IMR-90 (cell line): ENCODE measurements at regions not wholly inside any gene's neighbourhood (a gene's known extent, or its start where the extent isn't known, plus 50 kb on each side); places are given as distances from the start of the nearest gene placed in this dataset.

Experiments used
- ATAC-seq: fragments of 200-7000 bp; cut with Tn5 transposase; 2 replicates; pipeline ENCODE4 v1.9.1; 2020; ENCODE audit warnings: low read depth, mild to moderate bottlenecking, moderate library complexity
- BruUV-seq: library from RNA; stranded (reverse); fragments of 400-500 nt; replicated peaks from 2 replicates; lab custom pipeline; 2021; lab: Mats Ljungman, UMichigan
- CTCF ChIA-PET: fragments of 300-600 bp; formaldehyde crosslinking; extraction: SDS; loops from one replicate; lab custom pipeline; 2021; ENCODE audit warnings: antibody characterized with exemption; lab: Yijun Ruan, JAX
- POLR2A ChIA-PET: fragments of 300-600 bp; sonication (Branson Sonifier 250); formaldehyde crosslinking; loops from one replicate; lab custom pipeline; 2022; ENCODE audit warnings: antibody characterized with exemption; ENCODE audit not compliant: unreplicated experiment; lab: Charles Lee
- DNase-seq: peaks from one replicate; pipeline ENCODE4 v3.0.0; 2013
- H2AFZ ChIP-seq: replicated peaks from 2 replicates; pipeline ENCODE3; 2013; ENCODE audit warnings: low read length, mild to moderate bottlenecking; ENCODE audit not compliant: poor library complexity
- H2AK5ac ChIP-seq: 2 replicates; pipeline ENCODE4 v1.6.1; 2013; ENCODE audit warnings: low read depth, low read length, inconsistent platforms
- H2AK9ac ChIP-seq: replicated peaks from 2 replicates; pipeline ENCODE3; 2013; ENCODE audit warnings: mild to moderate bottlenecking, low read depth, low read length, moderate library complexity; ENCODE audit not compliant: poor library complexity
- H2BK120ac ChIP-seq: 2 replicates; pipeline ENCODE4 v1.6.1; 2013; ENCODE audit warnings: low read depth, low read length, inconsistent platforms
- H2BK15ac ChIP-seq: 3 replicates; pipeline ENCODE4 v1.6.1; 2013; ENCODE audit warnings: low read depth, low read length, inconsistent platforms
- H2BK20ac ChIP-seq: 2 replicates; pipeline ENCODE4 v1.6.1; 2013; ENCODE audit warnings: low read depth, mild to moderate bottlenecking, inconsistent platforms, low read length, moderate library complexity
- H2BK5ac ChIP-seq: 2 replicates; pipeline ENCODE4 v1.6.1; 2013; ENCODE audit warnings: mild to moderate bottlenecking, low read depth, low read length, inconsistent platforms; ENCODE audit not compliant: poor library complexity, severe bottlenecking
- H3K14ac ChIP-seq: replicated peaks from 2 replicates; pipeline ENCODE4 v1.6.1; 2013; ENCODE audit warnings: low read depth, low read length, inconsistent platforms
- H3K18ac ChIP-seq: 2 replicates; pipeline ENCODE4 v1.6.1; 2013; ENCODE audit warnings: low read depth, low read length, control low read depth
- H3K23ac ChIP-seq: 2 replicates; pipeline ENCODE4 v1.6.1; 2013; ENCODE audit warnings: low read depth, low read length, inconsistent platforms
- H3K27ac ChIP-seq: 2 replicates; pipeline ENCODE4 v1.5.1; 2013; ENCODE audit warnings: mild to moderate bottlenecking, control low read depth, low read length; ENCODE audit not compliant: insufficient read depth
- H3K27me3 ChIP-seq: 2 replicates; pipeline ENCODE4 v1.6.1; 2013; ENCODE audit warnings: low read length; ENCODE audit not compliant: control insufficient read depth, insufficient read depth
- H3K36me3 ChIP-seq: 2 replicates; pipeline ENCODE4 v1.6.1; 2013; ENCODE audit warnings: low read length, mixed read lengths; ENCODE audit not compliant: control insufficient read depth, insufficient read depth
- H3K4ac ChIP-seq: 2 replicates; pipeline ENCODE4 v1.6.1; 2013; ENCODE audit warnings: low read depth, low read length, inconsistent platforms
- H3K4me1 ChIP-seq: 2 replicates; pipeline ENCODE4 v1.6.1; 2013; ENCODE audit warnings: low read length, mixed read lengths; ENCODE audit not compliant: control insufficient read depth, insufficient read depth
- H3K4me2 ChIP-seq: 2 replicates; pipeline ENCODE4 v1.6.1; 2013; ENCODE audit warnings: low read depth, mild to moderate bottlenecking, control low read depth, low read length, moderate library complexity
- H3K4me3 ChIP-seq: 2 replicates; pipeline ENCODE4 v1.5.1; 2013; ENCODE audit warnings: low read depth, mild to moderate bottlenecking, control low read depth, low read length, moderate library complexity; ENCODE audit not compliant: insufficient read depth
- H3K56ac ChIP-seq: 2 replicates; pipeline ENCODE4 v1.6.1; 2013; ENCODE audit warnings: low read length, inconsistent platforms; ENCODE audit not compliant: insufficient read depth; ENCODE audit errors: extremely low read depth
- H3K79me1 ChIP-seq, 2 experiments: 2 replicates each; pipeline ENCODE4 v1.6.1; 2013; ENCODE audit warnings: low read length in 2 of 2, inconsistent platforms in 1 of 2, low read depth in 1 of 2
- H3K9ac ChIP-seq: 2 replicates; pipeline ENCODE4 v1.6.1; 2013; ENCODE audit warnings: low read depth, low read length, control low read depth
- H3K9me1 ChIP-seq: 2 replicates; pipeline ENCODE4 v1.6.1; 2013; ENCODE audit warnings: low read length, inconsistent platforms; ENCODE audit not compliant: insufficient read depth
- H3K9me3 ChIP-seq: 2 replicates; pipeline ENCODE4 v1.6.1; 2013; ENCODE audit warnings: low read length; ENCODE audit not compliant: control insufficient read depth, insufficient read depth
- H4K20me1 ChIP-seq: 2 replicates; pipeline ENCODE4 v1.6.1; 2013; ENCODE audit warnings: low read length, inconsistent platforms; ENCODE audit not compliant: insufficient read depth
- H4K5ac ChIP-seq: 2 replicates; pipeline ENCODE4 v1.6.1; 2013; ENCODE audit warnings: mild to moderate bottlenecking, low read depth, low read length, control low read depth
- H4K8ac ChIP-seq, 2 experiments: 2 replicates each; pipeline ENCODE4 v1.6.1; 2013; ENCODE audit warnings: low read depth in 2 of 2, low read length in 2 of 2, control low read depth in 1 of 2, inconsistent platforms in 1 of 2
- H4K91ac ChIP-seq: 2 replicates; pipeline ENCODE4 v1.6.1; 2013; ENCODE audit warnings: low read depth, low read length, inconsistent platforms; ENCODE audit not compliant: insufficient read depth
- BHLHE40 ChIP-seq: fragments of 150-350 bp; IDR thresholded peaks from 2 replicates; pipeline ENCODE4 v1.6.1; 2016; ENCODE audit warnings: mild to moderate bottlenecking, low read depth, low read length
- CEBPB ChIP-seq: IDR thresholded peaks from 2 replicates; pipeline ENCODE4 v1.6.1; 2012; ENCODE audit warnings: low read depth, low read length, improper control_type of control experiment
- CHD1 ChIP-seq: IDR thresholded peaks from 2 replicates; pipeline ENCODE4 v1.6.1; 2012; ENCODE audit warnings: low read depth, low read length, improper control_type of control experiment
- CTCF ChIP-seq: conservative IDR thresholded peaks from 2 replicates; pipeline ENCODE4 v1.5.1; 2012; ENCODE audit warnings: mild to moderate bottlenecking, low read depth, low read length, improper control_type of control experiment
- ELK1 ChIP-seq: fragments of 150-350 bp; IDR thresholded peaks from 2 replicates; pipeline ENCODE4 v1.6.1; 2016; ENCODE audit warnings: low read depth, mild to moderate bottlenecking, low read length, moderate library complexity, borderline replicate concordance
- FOS ChIP-seq: fragments of 150-350 bp; IDR thresholded peaks from 2 replicates; pipeline ENCODE4 v1.6.1; 2016; ENCODE audit warnings: low read depth, low read length
- MAFK ChIP-seq: IDR thresholded peaks from 2 replicates; pipeline ENCODE4 v1.6.1; 2012; ENCODE audit warnings: low read depth, low read length, improper control_type of control experiment
- MAZ ChIP-seq: IDR thresholded peaks from 2 replicates; pipeline ENCODE4 v1.6.1; 2012; ENCODE audit warnings: low read depth, mild to moderate bottlenecking, low read length, improper control_type of control experiment, moderate library complexity, borderline replicate concordance
- MXI1 ChIP-seq: IDR thresholded peaks from 2 replicates; pipeline ENCODE4 v1.6.1; 2012; ENCODE audit warnings: low read depth, mild to moderate bottlenecking, low read length, moderate library complexity, borderline replicate concordance
- NFE2L2 ChIP-seq: fragments of 150-350 bp; IDR thresholded peaks from 2 replicates; pipeline ENCODE4 v1.6.1; 2016; ENCODE audit warnings: low read depth, mild to moderate bottlenecking, low read length
- POLR2A ChIP-seq: IDR thresholded peaks from 2 replicates; pipeline ENCODE4 v1.6.1; 2012; ENCODE audit warnings: mild to moderate bottlenecking, low read depth, low read length
- RAD21 ChIP-seq: IDR thresholded peaks from 2 replicates; pipeline ENCODE4 v1.6.1; 2012; ENCODE audit warnings: low read length, improper control_type of control experiment
- RCOR1 ChIP-seq: IDR thresholded peaks from 2 replicates; pipeline ENCODE4 v1.6.1; 2012; ENCODE audit warnings: mild to moderate bottlenecking, low read length, improper control_type of control experiment; ENCODE audit not compliant: insufficient replicate concordance
- RFX5 ChIP-seq: IDR thresholded peaks from 2 replicates; pipeline ENCODE4 v1.8.0; 2012; ENCODE audit warnings: low read depth, mild to moderate bottlenecking, low read length, moderate library complexity
- SMC3 ChIP-seq: fragments of 150-350 bp; IDR thresholded peaks from 2 replicates; pipeline ENCODE4 v1.6.1; 2016; ENCODE audit warnings: low read depth, mild to moderate bottlenecking, antibody characterized with exemption, low read length, moderate library complexity
- USF2 ChIP-seq: fragments of 150-350 bp; IDR thresholded peaks from 2 replicates; pipeline ENCODE4 v1.6.1; 2017; ENCODE audit warnings: mild to moderate bottlenecking, antibody characterized with exemption, low read length, low read depth
- dilution Hi-C: fragments of 300-500 bp; cut with HindIII; formaldehyde crosslinking; loops from one replicate; pipeline ENCODE4 v1.14.3; 2018; ENCODE audit warnings: low sequenced_read_pairs; ENCODE audit not compliant: unreplicated experiment
- in situ Hi-C: fragments of 300-500 bp; cut with MboI; formaldehyde crosslinking; loops from 3 replicates; pipeline ENCODE4 v1.14.3; 2019; ENCODE audit warnings: low sequenced_read_pairs, inconsistent platforms, mixed read lengths
- intact Hi-C: fragments of 100-400 bp; cut with micrococcal nuclease; formaldehyde crosslinking; loops from 2 replicates; pipeline ENCODE4 v1.10.0; 2022

- no peak overlapping the region for H2AK5ac ChIP-seq
- no peak overlapping the region for H4K5ac ChIP-seq
- H2AK9ac ChIP-seq = no peak overlapping the region
- no TSS peak for BruUV-seq
- no peaks in the 10 kb centered on the region for H3K79me1 ChIP-seq
- no peak overlapping the region for H3K14ac ChIP-seq
- in situ Hi-C loops (no loop called here), intact Hi-C loops (loop anchor here (2.0 kb wide), 1 partner anchor 575 kb away; no protein-coding TSS in a partner anchor), dilution Hi-C loops (no loop called here)
- no peak for ATAC-seq
- H2BK15ac ChIP-seq = no peak overlapping the region
- no peak for DNase-seq
- no peak overlapping the region for H2BK120ac ChIP-seq
- no peak overlapping the region for H4K8ac ChIP-seq
- no peak overlapping the region for H3K4me2 ChIP-seq
- no peak overlapping the region for H2BK5ac ChIP-seq
- H3K27me3 ChIP-seq = no peaks in the 10 kb centered on the region
- TF ChIP-seq CTCF = no peak
- no peak for TF ChIP-seq SMC3
- no peak for TF ChIP-seq MAFK
- TF ChIP-seq RAD21 = no peak
- no peak for TF ChIP-seq FOS
- TF ChIP-seq POLR2A = no peak
- no peak for TF ChIP-seq ELK1
- no peak for TF ChIP-seq USF2
- TF ChIP-seq RCOR1 = no peak
- TF ChIP-seq CHD1 = no peak
- no peak for TF ChIP-seq BHLHE40
- TF ChIP-seq MAZ = no peak
- no peak for TF ChIP-seq MXI1
- TF ChIP-seq RFX5 = no peak
- no peak for TF ChIP-seq CEBPB
- no peak for TF ChIP-seq NFE2L2
- H4K20me1 ChIP-seq = no peaks in the 10 kb centered on the region
- H3K9ac ChIP-seq = no peak overlapping the region
- H3K18ac ChIP-seq = no peak overlapping the region
- H3K4me1 ChIP-seq = no peaks in the 10 kb centered on the region
- POLR2A ChIA-PET = no interaction called here
- no peak overlapping the region for H3K23ac ChIP-seq
- H3K27ac ChIP-seq = no peak overlapping the region
- CTCF ChIA-PET = no interaction called here
- no peaks in the 10 kb centered on the region for H3K9me3 ChIP-seq
- H4K91ac ChIP-seq = no peak overlapping the region
- no peak overlapping the region for H2AFZ ChIP-seq
- H3K9me1 ChIP-seq = no peaks in the 10 kb centered on the region
- H3K4me3 ChIP-seq = no peak overlapping the region
- H3K56ac ChIP-seq = no peak overlapping the region
- H2BK20ac ChIP-seq = no peak overlapping the region
- no peaks in the 10 kb centered on the region for H3K36me3 ChIP-seq
- no peak overlapping the region for H3K4ac ChIP-seq
These were observed 360.4 kb upstream of the ROBO2 start for GRCh38 chr3:76679541-76679940.
